ENCODE measurements at regions not wholly inside any gene's neighbourhood (a gene's known extent, or its start where the extent isn't known, plus 50 kb on each side); places are given as distances from the start of the nearest gene placed in this dataset.
A peak's percentile ranks its signal among the peaks of the same experiment; 100 is the strongest.

GRCh38 chr7:130919316-130920103 lies 185.5 kb upstream of the KLF14 start:
- Mint-ChIP-seq H3K9me3 (no peaks in the 10 kb centered on the region), H3K4me1 (ENCODE audit: unreplicated experiment) (peaks cover 18% of the 10 kb centered on the region), H3K27ac (no peak overlapping the region), H3K27me3 (peaks cover 7% of the 10 kb centered on the region), H3K4me3 (no peak overlapping the region), H3K36me3 (no peaks in the 10 kb centered on the region)
- TF ChIP-seq CTCF (conservative IDR thresholded peaks at IDR 0.05) = no peak
- DNase-seq (ENCODE audit: extremely low spot score, unreplicated experiment) = no peak

DNA sequence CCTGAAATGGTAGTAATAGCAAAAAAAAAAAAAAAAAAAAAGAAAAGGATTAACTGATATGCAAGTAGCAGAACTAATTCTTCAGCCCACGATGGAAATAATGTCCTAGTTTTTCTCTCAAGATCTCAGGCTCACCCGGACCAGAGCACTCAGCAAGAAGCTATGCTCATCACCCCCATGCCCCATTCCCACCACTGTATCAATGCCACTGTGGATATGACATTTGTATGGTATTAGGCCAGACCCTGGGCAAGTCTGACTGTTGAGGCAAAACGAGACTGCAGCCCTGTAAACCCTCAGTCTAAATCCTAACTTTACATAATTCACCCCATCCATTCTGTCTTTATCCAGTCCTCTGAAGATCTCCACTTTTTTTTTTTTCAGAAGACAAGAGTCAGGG lies 186.1 kb upstream of the KLF14 start:
- H3K4me1 Mint-ChIP-seq (ENCODE audit: unreplicated experiment) = peaks cover 21% of the 10 kb centered on the region
- H3K27me3 Mint-ChIP-seq = peaks cover 4% of the 10 kb centered on the region
- H3K9me3 Mint-ChIP-seq = no peaks in the 10 kb centered on the region
- H3K4me3 Mint-ChIP-seq = no peak overlapping the region
- no peak for TF ChIP-seq CTCF (conservative IDR thresholded peaks at IDR 0.05)
- DNase-seq (ENCODE audit: extremely low spot score, unreplicated experiment) = no peak
- H3K27ac Mint-ChIP-seq = peak overlapping the region; percentile 58
- no peaks in the 10 kb centered on the region for H3K36me3 Mint-ChIP-seq

DNA sequence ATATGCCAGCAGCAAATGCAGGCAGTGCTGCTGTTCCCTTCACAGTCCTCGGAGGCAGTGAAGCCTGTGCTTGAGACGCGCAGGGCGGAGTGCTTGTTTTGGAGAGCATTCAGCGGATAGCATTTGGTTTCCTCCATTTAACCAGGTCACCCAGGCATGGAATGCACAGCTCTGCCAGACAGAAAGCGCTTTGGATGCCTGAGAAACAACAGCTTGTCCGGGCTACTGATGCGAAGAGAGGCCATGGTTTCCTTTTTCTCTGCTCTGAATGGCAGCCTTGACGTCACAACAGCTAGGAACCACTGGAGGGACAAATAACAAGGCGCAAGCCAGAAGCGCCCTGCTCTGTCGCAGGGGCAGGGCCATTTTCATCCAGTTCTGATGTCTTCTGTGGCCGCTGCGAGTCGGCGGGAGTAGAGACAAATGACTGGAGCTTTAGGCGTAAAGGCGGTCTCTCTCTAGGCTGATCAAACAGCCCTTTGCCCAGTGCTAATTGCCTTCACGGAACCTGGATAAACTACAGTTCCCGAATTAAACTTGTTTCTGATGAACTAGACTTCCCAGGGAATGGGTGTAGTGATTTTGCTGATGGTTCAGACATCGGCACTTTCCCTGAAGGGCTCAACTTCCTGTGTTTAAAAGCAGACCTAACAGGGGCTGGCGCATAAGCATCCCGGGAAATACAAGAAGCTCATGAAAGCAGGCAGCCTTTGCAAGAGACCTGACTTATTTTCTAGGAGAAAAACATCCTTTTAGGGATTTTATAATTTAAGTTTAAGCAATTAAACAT lies 187.6 kb upstream of the KLF14 start:
- Mint-ChIP-seq H3K9me3 (no peaks in the 10 kb centered on the region), H3K36me3 (no peaks in the 10 kb centered on the region), H3K4me1 (ENCODE audit: unreplicated experiment) (peaks cover 33% of the 10 kb centered on the region), H3K4me3 (peak overlapping the region; percentile 52), H3K27ac (no peak overlapping the region), H3K27me3 (peaks cover 3% of the 10 kb centered on the region)
- no peak for TF ChIP-seq CTCF (conservative IDR thresholded peaks at IDR 0.05)
- DNase-seq (ENCODE audit: extremely low spot score, unreplicated experiment) = no peak

- Mint-ChIP-seq H3K4me3 (peak overlapping the region; percentile 45), H3K27ac (peak overlapping the region; percentile 65), H3K27me3 (no peaks in the 10 kb centered on the region), H3K36me3 (no peaks in the 10 kb centered on the region), H3K9me3 (no peaks in the 10 kb centered on the region), H3K4me1 (ENCODE audit: unreplicated experiment) (peaks cover 36% of the 10 kb centered on the region)
- no peak for TF ChIP-seq CTCF (conservative IDR thresholded peaks at IDR 0.05)
- no peak for DNase-seq (ENCODE audit: extremely low spot score, unreplicated experiment)
Measured at GRCh38 chr7:130922206-130923112, 188.5 kb upstream of the KLF14 start.

- H3K4me3 Mint-ChIP-seq = no peak overlapping the region
- peaks cover 37% of the 10 kb centered on the region for H3K4me1 Mint-ChIP-seq (ENCODE audit: unreplicated experiment)
- no peaks in the 10 kb centered on the region for H3K36me3 Mint-ChIP-seq
- no peaks in the 10 kb centered on the region for H3K9me3 Mint-ChIP-seq
- H3K27me3 Mint-ChIP-seq = no peaks in the 10 kb centered on the region
- no peak for DNase-seq (ENCODE audit: extremely low spot score, unreplicated experiment)
- no peak for TF ChIP-seq CTCF (conservative IDR thresholded peaks at IDR 0.05)
- no peak overlapping the region for H3K27ac Mint-ChIP-seq
Measured at GRCh38 chr7:130923365-130923764, 189.4 kb upstream of the KLF14 start.
